MM.1S (cell line): ENCODE measurements at regions not wholly inside any gene's neighbourhood (a gene's known extent, or its start where the extent isn't known, plus 50 kb on each side); places are given as distances from the start of the nearest gene placed in this dataset.

Source experiments
- EZH2 ChIP-seq: fragments of 300-600 bp; sonication (generic); optimal IDR thresholded peaks from 2 replicates; pipeline ENCODE3; 2017; ENCODE audit warnings: low read depth, mild to moderate bottlenecking, antibody characterized with exemption, low read length, mixed read lengths
- EZH2phosphoT487 ChIP-seq: fragments of 300-600 bp; sonication (generic); IDR thresholded peaks from 2 replicates; pipeline ENCODE4 v1.6.1; 2018; ENCODE audit warnings: antibody characterized with exemption, low read length
- TF ChIP-seq, protein P1 (sequence below): fragments of 300-600 bp; sonication (generic); IDR thresholded peaks from 2 replicates; pipeline ENCODE4 v1.5.1; 2016; ENCODE audit warnings: antibody characterized with exemption, low read length, mixed read lengths

DNA sequence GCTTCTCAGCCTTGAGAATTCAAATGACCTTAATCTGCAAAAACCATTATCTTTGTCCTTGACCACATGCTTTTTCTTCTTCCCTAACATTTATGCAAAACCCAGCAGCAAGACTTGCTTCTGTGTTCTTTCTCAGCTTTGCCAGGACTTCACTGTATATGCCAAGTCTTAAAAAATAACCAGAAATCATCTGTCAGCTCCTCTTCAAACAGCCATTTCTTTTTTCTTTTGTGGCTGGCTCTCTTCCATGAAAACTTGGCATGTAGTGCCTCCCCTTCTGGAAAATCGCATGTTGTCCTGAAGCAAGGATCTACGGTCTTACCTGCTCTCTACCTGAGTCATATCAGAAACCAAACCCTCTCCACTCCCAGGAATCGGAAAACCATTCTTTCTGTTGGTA lies 364.9 kb downstream of the RPS29 start:
- TF ChIP-seq, protein P1, sequence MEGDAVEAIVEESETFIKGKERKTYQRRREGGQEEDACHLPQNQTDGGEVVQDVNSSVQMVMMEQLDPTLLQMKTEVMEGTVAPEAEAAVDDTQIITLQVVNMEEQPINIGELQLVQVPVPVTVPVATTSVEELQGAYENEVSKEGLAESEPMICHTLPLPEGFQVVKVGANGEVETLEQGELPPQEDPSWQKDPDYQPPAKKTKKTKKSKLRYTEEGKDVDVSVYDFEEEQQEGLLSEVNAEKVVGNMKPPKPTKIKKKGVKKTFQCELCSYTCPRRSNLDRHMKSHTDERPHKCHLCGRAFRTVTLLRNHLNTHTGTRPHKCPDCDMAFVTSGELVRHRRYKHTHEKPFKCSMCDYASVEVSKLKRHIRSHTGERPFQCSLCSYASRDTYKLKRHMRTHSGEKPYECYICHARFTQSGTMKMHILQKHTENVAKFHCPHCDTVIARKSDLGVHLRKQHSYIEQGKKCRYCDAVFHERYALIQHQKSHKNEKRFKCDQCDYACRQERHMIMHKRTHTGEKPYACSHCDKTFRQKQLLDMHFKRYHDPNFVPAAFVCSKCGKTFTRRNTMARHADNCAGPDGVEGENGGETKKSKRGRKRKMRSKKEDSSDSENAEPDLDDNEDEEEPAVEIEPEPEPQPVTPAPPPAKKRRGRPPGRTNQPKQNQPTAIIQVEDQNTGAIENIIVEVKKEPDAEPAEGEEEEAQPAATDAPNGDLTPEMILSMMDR = no peak
- TF ChIP-seq EZH2 = no peak
- TF ChIP-seq EZH2phosphoT487 = no peak
